ENCODE measurements at regions not wholly inside any gene's neighbourhood (a gene's known extent, or its start where the extent isn't known, plus 50 kb on each side); places are given as distances from the start of the nearest gene placed in this dataset.

DNA sequence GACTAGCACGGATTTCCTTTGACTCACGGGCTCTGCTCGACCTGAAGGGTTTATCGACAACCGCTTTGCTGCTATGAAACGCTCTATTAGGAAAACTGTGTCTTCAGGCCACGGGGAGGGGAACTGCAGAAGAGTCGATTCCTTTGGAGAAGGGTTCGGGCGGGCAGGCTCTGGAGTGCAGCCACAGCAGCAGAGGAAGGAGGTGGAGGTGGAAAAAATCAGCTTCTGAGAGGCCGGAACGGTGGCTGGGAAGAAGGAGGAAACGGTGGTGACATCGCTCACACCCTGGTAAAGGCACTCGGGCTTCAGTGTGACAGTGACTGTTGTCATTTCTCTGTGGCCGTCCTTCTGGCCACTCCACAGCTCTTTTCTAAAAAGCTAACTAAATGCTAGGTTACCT, 64.6 kb upstream of the MGMT start:
- no peak for TF ChIP-seq CTCF (IDR thresholded peaks at IDR 0.05; ENCODE audit: poor library complexity)
- TF ChIP-seq EZH2 (IDR thresholded peaks at IDR 0.05; ENCODE audit: borderline replicate concordance) = no peak
- no peak for TF ChIP-seq EZH2phosphoT487 (IDR thresholded peaks at IDR 0.05; ENCODE audit: low read depth, severe bottlenecking, unreplicated experiment)
